TTC549 (cell line): ENCODE measurements at regions not wholly inside any gene's neighbourhood (a gene's known extent, or its start where the extent isn't known, plus 50 kb on each side); places are given as distances from the start of the nearest gene placed in this dataset.

Source experiments
- FAIRE-seq: peaks from 2 replicates; lab custom pipeline; 2012; peaks lifted over from hg19 to GRCh38; lab: Jason Lieb, UNC

DNA sequence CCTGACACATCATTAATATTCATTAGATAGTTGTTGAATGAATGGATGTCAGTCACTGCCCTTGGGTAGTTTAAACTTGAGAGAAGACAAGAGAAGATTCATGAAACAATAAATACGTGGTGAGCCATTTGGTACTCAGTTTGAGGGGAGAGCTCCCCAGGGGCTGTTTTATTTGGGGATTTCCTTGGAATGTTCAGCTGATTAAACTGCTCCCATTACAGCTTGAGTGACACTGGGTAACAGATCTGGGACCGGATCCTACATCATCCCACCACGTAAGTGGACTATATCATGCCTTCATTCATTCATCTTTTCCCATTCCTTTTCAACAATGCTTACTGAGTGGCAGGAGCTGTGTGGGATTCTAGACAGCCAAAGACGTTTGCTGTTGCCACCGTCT lies 162.0 kb downstream of the FAT3 start:
- FAIRE-seq, result no peak

DNA sequence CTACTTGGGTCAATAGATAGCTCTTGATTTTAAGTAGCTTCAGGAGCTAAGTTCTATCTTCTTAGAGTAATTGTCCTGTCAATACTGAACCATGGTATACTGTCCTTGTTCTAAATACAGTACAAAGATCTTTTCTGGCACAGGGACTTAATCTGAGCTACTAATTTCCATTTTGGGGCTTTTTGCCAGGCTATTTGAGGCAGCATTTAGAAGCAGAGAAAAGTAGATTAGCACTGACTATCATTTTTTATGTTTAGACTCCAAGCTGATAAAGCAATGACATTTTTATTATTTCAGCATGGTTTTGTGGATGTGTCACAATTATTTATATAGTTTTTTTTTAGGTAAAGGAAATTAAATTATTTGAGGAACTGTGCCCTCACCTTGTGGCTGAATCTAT lies 163.2 kb downstream of the FAT3 start:
- FAIRE-seq, result no peak

DNA sequence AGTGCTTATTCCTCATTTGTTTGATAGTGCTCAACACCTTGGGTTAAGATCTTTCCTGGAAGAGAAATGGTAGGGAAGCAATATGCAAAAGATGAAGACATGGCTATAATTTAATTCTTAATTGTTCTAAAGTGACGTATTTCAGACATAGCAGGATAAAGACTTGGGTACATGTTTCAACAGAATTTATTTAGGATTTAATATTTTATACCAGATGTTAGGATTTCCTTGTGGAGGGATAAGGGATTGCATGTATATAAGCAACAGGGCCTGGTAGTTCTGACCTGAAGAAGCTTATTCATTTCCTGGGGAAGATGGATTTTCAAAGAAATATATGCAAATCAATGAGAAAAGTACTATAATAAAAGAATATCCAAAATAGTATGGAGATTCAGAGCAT lies 163.8 kb downstream of the FAT3 start:
- FAIRE-seq, result no peak

DNA sequence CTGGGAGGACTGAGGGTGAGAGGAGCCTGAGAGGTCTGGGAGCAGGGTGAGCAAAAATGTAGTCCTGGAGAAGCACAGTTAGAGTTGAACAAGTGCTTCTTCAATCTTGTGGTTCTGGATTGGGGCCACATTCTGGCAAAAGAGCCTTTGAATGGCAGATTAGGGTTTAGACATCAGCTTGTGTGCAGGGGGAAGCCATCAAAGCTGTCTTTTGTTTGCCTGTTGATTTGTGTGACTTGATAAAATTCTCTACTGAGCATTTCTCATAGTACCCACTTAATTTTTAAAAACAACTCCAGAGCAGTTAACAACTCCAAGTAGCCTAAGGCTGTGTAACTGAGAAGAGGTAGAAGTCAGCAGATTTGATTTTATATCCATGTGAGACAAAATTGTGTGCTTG lies 166.2 kb downstream of the FAT3 start:
- no peak for FAIRE-seq

DNA sequence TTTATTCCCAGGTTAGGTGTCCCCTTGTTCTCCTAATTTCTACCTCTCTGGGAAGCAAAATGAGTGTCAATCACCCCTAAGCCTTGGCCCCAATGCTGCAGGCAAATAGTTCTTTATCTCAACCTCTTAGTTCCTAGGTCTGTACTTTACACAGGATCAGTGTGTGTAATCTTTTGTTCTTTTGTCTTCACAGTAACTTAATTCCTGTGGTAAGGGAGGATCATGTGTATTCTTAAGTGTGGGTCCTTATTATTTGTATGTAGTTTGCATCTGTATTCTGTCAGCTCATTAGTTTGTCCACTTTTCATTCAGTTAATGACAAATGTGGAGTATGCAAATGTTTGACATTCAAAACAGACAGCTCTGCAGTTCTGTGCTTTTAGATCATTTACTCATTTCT lies 166.7 kb downstream of the FAT3 start:
- FAIRE-seq, result no peak

DNA sequence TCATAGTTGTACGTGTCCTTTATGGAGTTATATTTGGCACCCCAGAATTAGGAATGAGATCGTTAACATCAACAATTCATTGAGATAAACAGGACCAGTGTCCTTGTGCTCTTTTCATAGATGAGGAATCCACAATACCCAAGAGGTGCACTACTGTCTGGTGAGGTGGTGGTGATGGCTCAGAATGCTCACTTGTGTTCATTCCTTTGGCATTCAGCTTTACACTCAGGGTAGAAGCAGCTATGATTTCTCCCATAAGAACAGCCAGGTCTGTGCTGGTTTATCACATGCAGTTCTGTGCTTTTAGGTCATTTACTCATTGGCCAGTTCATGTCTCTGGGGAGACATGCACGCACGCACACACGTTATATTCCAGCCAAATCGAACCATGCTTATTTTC lies 167.2 kb downstream of the FAT3 start:
- no peak for FAIRE-seq

DNA sequence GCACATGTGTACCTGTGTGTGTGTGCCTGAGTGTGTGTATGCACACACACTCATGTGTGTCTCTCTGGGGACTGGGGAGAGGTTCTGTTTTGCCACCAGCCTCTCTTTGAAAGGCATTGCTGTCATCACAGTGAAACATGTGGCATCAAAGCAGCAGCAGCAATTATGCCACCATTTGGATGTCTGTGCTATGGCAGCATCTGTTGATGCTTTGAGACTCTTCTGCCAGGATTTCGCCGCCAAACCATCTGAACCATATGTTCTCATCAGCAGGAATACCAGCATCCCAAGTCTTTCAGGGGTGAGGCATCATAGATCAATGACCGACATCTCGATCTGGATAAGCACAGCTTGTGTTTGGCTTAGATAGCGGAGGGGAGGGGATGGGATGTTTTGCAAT lies 168.6 kb downstream of the FAT3 start:
- no peak for FAIRE-seq

DNA sequence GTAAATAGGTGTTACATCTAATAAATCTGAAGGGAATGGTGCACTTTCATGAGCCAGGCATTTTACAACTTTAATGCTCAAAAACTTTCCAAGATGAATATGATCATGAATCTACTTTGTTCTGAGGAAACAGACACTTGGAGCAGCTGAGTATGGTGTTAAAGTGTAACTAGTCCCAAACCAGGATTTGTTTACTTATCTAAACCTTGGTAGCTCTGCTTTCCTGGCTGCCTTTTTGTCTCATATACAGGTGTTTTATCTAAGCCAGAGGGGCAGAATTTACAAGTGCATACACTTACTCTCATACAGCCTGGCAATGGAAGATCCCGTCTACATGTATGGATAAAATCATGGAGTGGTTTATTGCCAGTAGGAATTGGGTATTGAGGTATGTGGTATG lies 171.5 kb downstream of the FAT3 start:
- no peak for FAIRE-seq

DNA sequence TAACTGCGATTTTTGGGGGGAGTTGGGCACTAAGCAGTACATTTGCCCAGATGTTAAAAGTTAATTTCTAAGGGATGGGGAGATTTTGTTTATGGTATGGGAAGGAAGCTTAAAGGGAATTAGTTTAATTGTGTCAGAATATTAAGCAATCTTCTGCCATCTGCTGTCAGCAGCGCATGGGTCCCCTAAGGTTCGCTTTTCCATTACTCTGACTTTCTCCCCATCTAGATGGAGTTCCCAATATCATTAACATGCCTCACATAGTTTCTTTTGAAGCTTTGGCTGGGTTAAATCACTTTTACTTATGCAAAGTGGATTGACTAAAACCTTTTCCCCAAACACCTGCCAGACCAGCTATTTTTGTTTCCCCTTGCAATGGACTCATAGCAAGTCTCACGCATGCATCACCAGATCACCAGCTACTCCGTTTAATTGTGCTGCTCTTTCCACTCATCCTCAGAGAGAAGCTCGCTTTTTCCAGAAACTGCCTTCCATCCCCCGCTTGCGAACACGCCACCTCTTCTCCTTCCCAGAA lies 172.7 kb downstream of the FAT3 start:
- FAIRE-seq, result no peak

DNA sequence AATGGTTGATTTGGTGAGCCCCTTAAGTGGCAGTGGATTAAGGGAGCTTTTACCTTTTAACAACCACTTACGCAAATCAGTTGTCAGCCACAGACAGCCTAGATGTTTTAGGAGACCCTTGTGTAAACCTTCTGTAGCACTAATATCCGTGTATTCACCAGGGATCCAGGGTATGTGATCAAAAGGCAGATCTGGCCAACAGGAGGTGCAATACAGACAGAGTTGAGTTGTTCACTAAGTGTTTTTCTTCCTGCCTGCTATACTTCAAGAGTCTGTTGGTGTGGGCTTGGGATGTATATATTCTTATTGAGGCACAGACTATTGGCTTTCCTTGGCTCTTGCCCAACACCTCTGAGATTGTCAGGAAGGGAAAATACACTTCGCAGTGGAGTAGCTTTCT lies 175.1 kb downstream of the FAT3 start:
- FAIRE-seq, result no peak

DNA sequence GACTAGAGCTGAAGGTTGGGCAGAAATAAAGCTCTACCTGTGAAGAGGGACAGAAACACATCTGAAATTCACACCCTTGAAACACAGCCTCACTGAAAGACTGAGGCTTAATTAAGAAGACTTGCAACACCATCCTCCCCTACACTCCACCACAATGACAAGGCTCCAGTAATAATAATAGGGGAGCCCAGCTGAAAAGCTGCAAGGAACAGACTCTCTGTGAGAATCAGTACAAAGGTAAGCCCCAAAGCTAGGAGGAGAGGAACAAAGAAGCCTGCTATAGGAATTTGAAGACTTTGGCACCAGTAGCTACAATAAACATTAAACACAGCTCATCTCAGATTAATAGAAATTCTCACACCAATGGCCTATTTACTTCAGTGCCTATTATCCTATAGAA lies 176.9 kb downstream of the FAT3 start:
- no peak for FAIRE-seq

DNA sequence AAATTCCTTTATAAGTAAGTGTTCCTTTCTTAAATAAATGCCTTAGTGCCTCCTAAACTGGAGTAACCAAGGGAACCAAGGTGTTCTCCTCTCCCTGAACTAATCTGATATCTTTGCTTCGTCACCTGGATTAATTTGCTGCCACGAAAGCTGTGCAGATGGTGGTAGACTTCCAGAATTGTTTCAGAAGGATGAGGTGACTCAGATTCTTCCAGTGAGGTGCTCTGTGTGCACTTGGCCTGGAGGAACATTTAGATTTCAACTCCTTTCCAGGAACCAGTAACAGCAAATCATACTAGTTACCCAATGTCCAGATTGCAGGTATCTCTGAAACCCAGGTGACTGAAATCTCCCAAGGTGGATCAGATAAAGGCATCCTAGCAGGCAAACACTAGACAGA lies 181.9 kb downstream of the FAT3 start:
- no peak for FAIRE-seq

DNA sequence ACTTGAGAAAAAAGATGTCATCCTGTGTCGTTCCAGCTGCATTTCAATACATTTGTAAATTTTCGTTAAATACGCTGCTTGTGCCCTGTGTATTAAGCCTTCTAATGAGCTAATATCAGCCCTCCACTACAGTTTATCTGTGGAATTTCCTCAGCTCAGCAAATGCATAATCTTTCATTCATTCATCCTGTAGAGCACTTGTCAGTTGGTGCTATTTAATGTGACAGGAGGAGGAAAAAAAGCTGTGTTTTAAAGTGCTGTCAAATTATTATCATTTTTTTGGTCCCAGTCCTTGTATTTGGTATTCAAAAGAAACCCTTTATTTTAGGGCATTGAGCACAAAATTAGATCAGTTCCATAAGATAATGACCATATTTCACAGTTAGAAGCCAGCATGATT lies 184.7 kb downstream of the FAT3 start:
- FAIRE-seq, result no peak

DNA sequence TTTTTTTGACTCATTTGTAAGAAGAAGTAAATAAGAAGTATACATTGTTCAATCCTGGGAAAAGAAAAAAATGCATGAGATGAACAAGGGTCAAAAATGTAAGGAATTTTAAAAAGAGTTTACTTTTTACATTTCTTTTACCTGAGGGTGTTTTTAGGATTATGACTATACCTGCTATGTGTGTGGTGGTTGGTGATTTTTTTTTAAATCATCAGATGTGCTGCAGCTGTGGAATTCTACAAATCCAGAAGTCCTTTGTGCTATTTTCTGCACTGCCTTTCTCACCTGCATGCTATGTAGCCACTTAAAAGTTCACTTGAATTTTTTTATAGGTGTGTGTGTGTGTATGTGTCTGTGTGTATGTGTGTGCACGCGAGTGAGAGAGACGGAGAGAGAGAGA lies 185.3 kb downstream of the FAT3 start:
- FAIRE-seq, result no peak

DNA sequence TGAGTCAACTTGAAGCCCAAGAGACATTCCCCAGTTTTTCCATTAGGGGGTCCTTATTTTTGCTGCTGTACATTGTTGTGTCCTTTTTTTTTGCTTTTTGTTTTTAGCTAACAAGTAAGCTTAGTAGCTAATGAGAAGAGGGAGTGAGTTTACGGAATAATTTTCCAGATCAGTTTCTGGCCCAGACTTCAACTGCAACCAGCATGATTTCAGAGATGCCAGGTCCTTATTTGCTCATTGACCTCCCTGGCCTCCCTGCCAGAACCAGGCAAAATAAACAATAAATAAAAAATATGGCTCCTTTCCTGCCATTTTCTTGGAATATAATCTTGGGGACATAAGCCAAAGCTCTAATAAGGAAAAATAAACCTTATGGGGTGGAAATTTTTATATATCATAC lies 185.9 kb downstream of the FAT3 start:
- FAIRE-seq, result no peak

DNA sequence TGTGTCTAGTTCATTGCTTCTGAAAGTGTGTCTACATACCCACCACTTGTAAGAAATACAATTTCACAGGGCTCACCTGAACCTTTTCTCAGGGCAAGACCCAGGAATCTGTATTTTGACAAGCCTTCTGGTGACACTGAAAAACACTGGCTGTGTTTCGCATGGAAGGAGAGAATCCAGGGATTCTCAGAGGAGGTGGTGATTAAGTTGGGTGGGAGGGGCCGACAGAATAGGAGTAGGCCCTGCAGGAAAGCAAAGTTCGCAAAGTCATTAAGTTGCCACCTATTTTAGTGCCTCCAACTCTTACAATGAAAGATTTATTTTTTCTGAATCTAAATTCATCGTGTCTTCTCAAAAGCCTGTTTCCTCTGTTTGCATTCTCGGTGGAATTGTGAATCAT lies 186.8 kb downstream of the FAT3 start:
- no peak for FAIRE-seq

DNA sequence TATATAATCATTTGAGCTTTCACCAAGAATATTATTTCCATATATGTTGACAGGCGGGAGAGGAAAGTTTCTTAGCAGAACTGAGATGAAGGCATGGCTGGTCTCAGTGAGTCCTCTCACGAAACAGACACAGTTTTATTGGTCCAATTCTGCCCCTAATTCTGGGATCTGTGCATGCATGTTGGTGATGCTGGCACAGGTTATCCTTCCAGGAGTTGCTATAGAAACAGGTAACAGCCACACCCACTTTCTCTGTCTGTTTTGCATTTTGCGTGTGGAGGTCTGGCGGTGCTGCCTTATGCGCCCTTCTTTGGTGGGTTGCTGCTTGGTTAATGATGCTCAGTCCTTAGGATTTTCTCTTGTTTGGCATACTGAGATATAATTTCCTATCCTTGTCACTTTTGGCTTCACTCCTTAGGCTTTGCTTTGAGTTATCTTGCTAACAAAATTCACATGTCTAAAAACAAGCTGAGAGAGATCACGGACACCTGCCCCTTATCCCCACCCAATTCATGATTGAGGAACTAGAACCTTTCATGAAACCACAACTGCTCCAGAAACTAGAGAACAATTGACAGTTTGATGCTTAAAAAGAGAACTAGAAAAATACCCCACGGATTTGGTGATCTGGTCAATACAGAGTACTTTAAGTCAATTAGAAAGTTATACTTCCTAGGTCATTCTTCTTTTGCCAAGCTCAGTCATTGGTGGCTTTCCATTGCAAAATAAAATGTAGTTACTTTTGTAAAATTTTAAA lies 189.3 kb downstream of the FAT3 start:
- no peak for FAIRE-seq

DNA sequence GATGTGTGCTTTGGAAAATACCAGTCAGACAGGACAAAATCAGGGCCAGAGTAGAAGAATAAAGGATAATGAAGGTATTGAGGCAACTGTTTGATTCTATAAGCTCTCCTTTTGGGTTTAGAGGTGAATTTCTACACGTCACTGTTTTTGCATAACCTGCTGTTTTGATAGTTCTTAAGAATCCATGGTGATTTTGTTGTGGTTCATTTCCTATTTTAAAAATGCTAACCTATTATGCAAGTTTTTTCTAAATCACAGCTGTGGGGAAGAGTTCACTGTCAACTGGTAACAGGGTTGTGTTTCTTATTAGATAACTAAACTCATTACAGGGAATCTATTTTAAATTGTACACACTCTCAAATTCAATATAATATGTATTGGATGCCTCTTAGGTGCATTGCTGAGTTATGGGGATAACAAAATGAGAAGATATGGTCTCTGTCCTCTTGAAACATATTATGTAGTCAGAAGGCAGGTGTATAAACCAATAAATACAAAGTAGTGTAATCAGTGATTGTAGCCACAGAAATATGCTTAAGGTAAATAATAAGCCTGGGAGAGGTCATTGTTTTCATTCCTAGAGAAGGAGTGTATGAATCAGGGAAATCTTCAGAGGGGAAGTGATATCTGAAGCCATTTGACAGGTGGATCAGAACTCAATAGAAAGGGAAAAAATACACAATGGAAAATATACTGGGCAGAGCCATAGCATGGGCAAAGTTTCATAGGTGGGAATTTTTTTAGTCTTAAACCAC lies 192.5 kb downstream of the FAT3 start:
- no peak for FAIRE-seq

DNA sequence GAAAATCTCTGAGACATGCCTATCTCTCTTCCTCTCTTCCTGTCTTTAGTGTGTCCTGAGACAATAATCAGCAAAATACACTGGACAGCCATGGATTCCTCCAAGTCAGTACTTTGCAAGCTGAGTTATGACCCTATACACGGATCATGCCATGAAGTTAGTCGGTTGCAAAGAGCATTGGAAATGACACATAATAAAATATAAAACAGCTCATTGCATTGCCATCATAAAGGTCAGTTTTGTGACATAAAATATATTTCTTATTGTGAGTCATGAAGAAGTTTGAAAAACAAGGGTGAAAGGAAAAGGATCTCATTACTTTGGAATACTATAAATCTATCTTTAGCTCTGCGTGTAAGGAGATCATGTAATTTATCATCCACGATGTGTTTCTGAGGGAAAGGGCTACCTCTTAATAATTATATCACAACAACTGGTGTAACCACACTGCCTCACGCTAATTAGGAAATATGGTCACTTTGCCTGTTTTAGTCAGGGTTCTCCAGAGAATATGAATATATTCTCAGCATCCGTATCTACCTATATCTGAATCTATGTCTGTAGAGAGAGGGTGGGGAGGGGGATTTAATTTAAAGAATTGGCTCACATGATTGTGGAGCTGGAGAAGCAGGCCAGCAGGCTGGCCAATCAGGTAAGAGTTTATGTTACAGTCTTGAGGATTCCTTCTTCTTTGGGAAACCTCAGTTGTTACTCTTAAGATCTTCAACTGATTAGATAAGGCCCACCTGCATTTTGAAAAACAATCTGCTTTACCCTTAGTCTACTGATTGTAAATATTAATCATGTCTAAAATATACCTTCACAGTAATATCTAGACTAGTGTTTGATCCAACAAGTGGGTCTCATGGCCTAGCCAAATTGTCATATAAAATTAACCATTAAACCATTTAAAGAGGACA lies 198.8 kb downstream of the FAT3 start:
- no peak for FAIRE-seq

DNA sequence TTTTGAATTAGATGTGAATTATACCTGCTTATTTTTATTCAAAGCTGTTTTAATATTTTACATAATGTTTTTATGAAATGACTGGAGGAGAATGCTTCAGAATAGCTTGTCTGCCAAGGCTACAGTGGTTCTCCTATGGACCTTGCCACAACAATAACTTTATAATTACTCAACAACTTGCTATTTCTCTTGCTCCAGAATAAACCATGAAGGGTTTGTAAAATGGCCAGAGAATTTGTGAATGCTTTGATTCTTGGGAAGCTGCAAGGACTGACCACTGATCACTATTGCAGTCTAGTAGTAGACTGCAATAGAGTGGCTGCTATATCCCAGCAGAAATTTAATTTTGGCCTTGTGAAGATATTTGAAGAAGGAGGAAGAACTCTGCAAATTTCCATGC lies 199.7 kb downstream of the FAT3 start:
- FAIRE-seq, result no peak

DNA sequence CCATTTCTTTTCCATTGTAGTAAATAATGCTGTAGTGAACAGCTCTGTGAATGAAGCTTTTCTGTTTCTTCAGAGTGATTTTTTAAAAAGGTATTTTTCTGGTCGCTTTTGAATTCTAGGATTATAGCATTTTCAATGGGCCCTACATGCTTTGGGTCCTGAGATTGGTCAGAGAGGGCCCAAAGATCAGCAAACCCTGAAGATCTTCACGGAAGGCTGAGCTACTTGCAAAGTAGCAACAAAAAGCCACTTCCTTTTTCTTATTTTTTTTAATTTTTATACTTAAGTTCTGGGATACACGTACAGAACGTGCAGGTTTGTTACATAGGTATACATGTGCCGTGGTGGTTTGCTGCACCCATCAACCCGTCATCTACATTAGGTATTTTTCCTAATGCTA lies 200.5 kb downstream of the FAT3 start:
- no peak for FAIRE-seq

DNA sequence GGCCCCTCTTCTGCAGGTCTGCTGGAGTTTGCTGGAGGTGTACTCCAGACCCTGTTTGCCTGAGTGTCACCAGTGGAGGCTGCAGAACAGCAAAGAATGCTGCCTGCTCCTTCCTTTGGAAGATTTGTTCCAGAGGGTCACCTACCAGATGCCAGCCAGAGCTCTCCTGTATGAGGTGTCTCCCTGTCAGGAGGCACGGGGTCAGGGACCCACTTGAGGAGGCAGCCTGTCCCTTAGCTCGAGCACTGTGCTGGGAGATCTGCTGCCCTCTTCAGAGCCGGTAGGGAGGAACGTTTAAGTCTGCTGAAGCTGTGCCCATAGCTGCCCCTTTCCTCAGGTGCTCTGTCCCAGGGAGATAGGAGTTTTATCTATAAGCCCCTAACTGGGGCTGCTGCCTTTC lies 207.9 kb downstream of the FAT3 start:
- no peak for FAIRE-seq
